ENCODE measurements at regions not wholly inside any gene's neighbourhood (a gene's known extent, or its start where the extent isn't known, plus 50 kb on each side); places are given as distances from the start of the nearest gene placed in this dataset.

- Histone ChIP-seq H3K4me3 (no peak overlapping the region), H3K9me3 (no peaks in the 10 kb centered on the region), H3K4me2 (no peak overlapping the region), H3K27ac (no peak overlapping the region), H3K4me1 (no peaks in the 10 kb centered on the region)
- 1% methylated on average over 2 of the region's 2 CpGs for WGBS (ENCODE audit: missing lambda C conversion rate)
- CTCF ChIA-PET: no interaction called here
- ATAC-seq (no peak), FAIRE-seq (no peak), DNase-seq (ENCODE audit: low read depth in 1 of 2, low spot score in 1 of 2) (no peak)
- POLR2A ChIA-PET: no interaction called here
- TF ChIP-seq MAFK (IDR thresholded peaks at IDR 0.05; ENCODE audit: partially characterized antibody) (peak; percentile 64), POLR2A (IDR thresholded peaks at IDR 0.05; ENCODE audit: low read length) (no peak)
These were observed 251.5 kb downstream of the ANKRD7 start for GRCh38 chr7:118476036-118476435.

GRCh38 chr7:118477036-118477435, 252.5 kb downstream of the ANKRD7 start:
- TF ChIP-seq ZNF302 (CRISPR knock-in tag; IDR thresholded peaks at IDR 0.05) (no peak), MAX (IDR thresholded peaks at IDR 0.05) (no peak)
- no peak for ATAC-seq
- no peak overlapping the region for H3K27ac ChIP-seq
- POLR2A ChIA-PET: no interaction called here
- no peak overlapping the region for H3K4me3 ChIP-seq
- WGBS (ENCODE audit: missing lambda C conversion rate): 7% methylated on average over 3 of the region's 3 CpGs
- no peak overlapping the region for H3K4me2 ChIP-seq
- no peaks in the 10 kb centered on the region for H3K9me3 ChIP-seq
- no peak for DNase-seq (ENCODE audit: low read depth in 1 of 2, low spot score in 1 of 2)
- CTCF ChIA-PET: no interaction called here
- FAIRE-seq: no peak
- no peaks in the 10 kb centered on the region for H3K4me1 ChIP-seq

GRCh38 chr7:118478236-118478635, 253.7 kb downstream of the ANKRD7 start:
- CTCF ChIA-PET: no interaction called here

GRCh38 chr7:118478931-118479330, 254.4 kb downstream of the ANKRD7 start:
- TF ChIP-seq EHF (CRISPR knock-in tag; IDR thresholded peaks at IDR 0.05) (no peak), TP53 (CRISPR knock-in tag; IDR thresholded peaks at IDR 0.05) (no peak), BHLHE40 (IDR thresholded peaks at IDR 0.05; ENCODE audit: low read depth, low read length) (no peak), POLR2AphosphoS2 (conservative IDR thresholded peaks at IDR 0.05; ENCODE audit: low read length) (no peak), JUNB (IDR thresholded peaks at IDR 0.05) (no peak)
- H3K9me3 ChIP-seq: no peaks in the 10 kb centered on the region
- H3K4me2 ChIP-seq: no peak overlapping the region
- no peak overlapping the region for H3K4me3 ChIP-seq
- no peak for FAIRE-seq
- no peaks in the 10 kb centered on the region for H3K4me1 ChIP-seq
- WGBS (ENCODE audit: missing lambda C conversion rate): 27% methylated on average over 2 of the region's 2 CpGs
- no peak for DNase-seq (ENCODE audit: low read depth in 1 of 2, low spot score in 1 of 2)
- ChIA-PET CTCF (no interaction called here), POLR2A (no interaction called here)
- no peak for ATAC-seq
- no peak overlapping the region for H3K27ac ChIP-seq

More at GRCh38 chr7:118478236-118478635, 253.7 kb downstream of the ANKRD7 start:
- DNase-seq (ENCODE audit: low read depth in 1 of 2, low spot score in 1 of 2) (no peak), ATAC-seq (no peak), FAIRE-seq (no peak)
- no peak overlapping the region for H3K4me2 ChIP-seq
- H3K27ac ChIP-seq: no peak overlapping the region
- no peaks in the 10 kb centered on the region for H3K9me3 ChIP-seq
- no peak overlapping the region for H3K4me3 ChIP-seq
- 8% methylated on average over 4 of the region's 4 CpGs for WGBS (ENCODE audit: missing lambda C conversion rate)
- POLR2A ChIA-PET: no interaction called here
- no peaks in the 10 kb centered on the region for H3K4me1 ChIP-seq
- no peak for TF ChIP-seq JUN (IDR thresholded peaks at IDR 0.05)
- TF ChIP-seq KDM1A (IDR thresholded peaks at IDR 0.05; ENCODE audit: low read depth): no peak
- no peak for TF ChIP-seq JUNB (IDR thresholded peaks at IDR 0.05)
- TF ChIP-seq MAX (IDR thresholded peaks at IDR 0.05): no peak

GRCh38 chr7:118492466-118492865, 268.0 kb downstream of the ANKRD7 start:
- FAIRE-seq (no peak), DNase-seq (ENCODE audit: low read depth in 1 of 2, low spot score in 1 of 2) (no peak), ATAC-seq (no peak)
- H3K4me3 ChIP-seq: no peak overlapping the region
- ChIA-PET CTCF (no interaction called here), POLR2A (no interaction called here)
- WGBS (ENCODE audit: missing lambda C conversion rate): 42% methylated on average over 5 of the region's 5 CpGs
- no peaks in the 10 kb centered on the region for H3K9me3 ChIP-seq
- TF ChIP-seq BHLHE40 (IDR thresholded peaks at IDR 0.05; ENCODE audit: low read depth, low read length) (no peak), RFX5 (IDR thresholded peaks at IDR 0.05) (no peak), NR3C1 (IDR thresholded peaks at IDR 0.05) (no peak), CTCF (IDR thresholded peaks at IDR 0.05) (no peak), HES2 (IDR thresholded peaks at IDR 0.05) (no peak), E2F6 (IDR thresholded peaks at IDR 0.05; ENCODE audit: borderline replicate concordance, low read depth) (no peak), FOSB (CRISPR knock-in tag; IDR thresholded peaks at IDR 0.05) (no peak), HEYL (CRISPR knock-in tag; IDR thresholded peaks at IDR 0.05) (no peak), RARB (CRISPR knock-in tag; IDR thresholded peaks at IDR 0.05) (no peak), MYC (IDR thresholded peaks at IDR 0.05; ENCODE audit: borderline replicate concordance, low read length) (no peak), FOSL2 (IDR thresholded peaks at IDR 0.05) (no peak), FOSL2 (CRISPR knock-in tag; IDR thresholded peaks at IDR 0.05) (no peak), POLR2AphosphoS2 (conservative IDR thresholded peaks at IDR 0.05; ENCODE audit: low read length) (no peak), RAD21 (conservative IDR thresholded peaks at IDR 0.05 in 1 of 2, IDR thresholded peaks at IDR 0.05 in 1 of 2) (no peak), TFCP2L1 (CRISPR knock-in tag; IDR thresholded peaks at IDR 0.05) (no peak)
- no peak overlapping the region for H3K27ac ChIP-seq
- no peak overlapping the region for H3K4me2 ChIP-seq
- H3K4me1 ChIP-seq: no peaks in the 10 kb centered on the region
